ENCODE measurements at regions not wholly inside any gene's neighbourhood (a gene's known extent, or its start where the extent isn't known, plus 50 kb on each side); places are given as distances from the start of the nearest gene placed in this dataset.

DNA sequence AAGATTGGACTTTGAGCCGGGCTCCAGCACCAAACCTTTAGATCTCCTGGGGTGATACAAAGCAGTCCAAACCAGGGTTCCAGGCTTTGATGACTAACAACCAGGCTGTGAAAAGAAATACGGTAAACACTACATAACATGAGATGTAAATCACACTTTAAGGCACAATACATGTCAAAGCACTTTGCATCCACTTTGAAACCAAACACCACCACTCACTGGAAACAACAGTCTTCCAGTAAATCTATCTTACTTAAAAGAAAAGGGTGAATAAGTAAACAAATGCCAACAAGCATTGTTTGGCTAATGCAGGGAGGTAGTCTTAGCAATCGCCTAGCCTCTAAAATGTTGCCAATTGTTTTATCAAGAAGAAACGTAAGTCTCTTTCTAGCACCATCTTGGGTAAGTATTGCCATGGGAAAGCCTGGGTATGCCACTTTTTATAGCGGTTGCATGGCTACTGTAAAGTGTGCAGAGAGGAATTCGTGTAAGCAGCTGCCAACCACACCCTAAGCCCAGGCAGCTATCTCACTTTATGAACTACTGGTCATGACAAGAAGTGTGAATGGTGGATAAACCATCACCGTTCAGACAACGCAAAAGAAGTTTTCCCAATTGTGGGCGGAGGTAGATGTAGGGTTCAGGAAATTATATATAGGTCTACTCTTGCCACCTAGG is 267.4 kb upstream of the PSMD7 start:
- no peaks in the 10 kb centered on the region for H3K36me3 ChIP-seq (ENCODE audit: insufficient read depth, low read length)
- no peak overlapping the region for H3K4me3 ChIP-seq (ENCODE audit: low read depth in 1 of 2, low read length in 2 of 2)
- no peak overlapping the region for H3K9ac ChIP-seq (ENCODE audit: low read length)

DNA sequence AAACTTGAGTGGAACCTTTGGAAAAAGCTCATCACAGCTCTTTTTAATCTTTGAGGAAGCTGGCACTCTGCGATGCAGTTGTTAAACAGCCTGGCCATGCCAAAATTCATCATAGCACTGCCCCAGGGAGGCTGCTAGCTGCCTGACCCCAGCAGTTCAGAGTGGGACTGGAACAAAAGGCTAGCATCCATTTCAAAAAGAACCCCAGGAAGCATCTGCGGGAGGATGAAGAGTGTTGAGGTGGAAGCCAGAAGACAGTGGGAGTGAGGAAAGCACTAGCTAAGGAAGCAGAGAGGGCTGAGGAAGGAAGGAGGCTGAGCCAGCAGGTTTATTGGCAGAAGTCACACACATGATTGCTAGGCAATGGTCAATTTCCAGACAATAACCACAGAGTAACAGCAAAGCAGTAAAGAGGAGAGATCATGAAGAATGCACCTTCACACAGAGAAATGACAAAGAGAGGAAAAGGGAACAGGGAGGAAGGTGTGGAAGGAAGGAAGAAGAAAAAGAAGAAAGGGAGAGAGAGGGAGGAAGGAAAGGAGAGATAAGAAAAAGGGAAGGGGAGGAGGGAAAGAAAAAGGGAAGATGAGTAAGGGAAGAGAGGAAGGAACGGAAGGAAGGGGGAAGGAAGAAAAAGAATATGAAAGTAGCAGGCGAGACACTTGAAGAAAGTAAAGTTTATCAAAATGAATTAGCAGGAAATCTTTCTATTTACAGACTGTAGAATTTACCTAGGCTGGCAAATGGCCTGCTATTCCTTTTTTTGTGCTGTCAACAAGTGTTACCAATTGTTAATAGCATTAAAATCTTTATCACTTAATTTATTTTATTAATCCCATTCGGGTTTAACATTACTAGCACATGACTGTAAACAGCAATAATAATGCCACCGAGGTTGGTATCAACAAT is 270.0 kb upstream of the PSMD7 start:
- H3K9ac ChIP-seq (ENCODE audit: low read length), result no peak overlapping the region
- H3K36me3 ChIP-seq (ENCODE audit: insufficient read depth, low read length), result no peaks in the 10 kb centered on the region
- H3K27ac ChIP-seq (ENCODE audit: low read depth, low read length), result no peak overlapping the region
- H3K4me1 ChIP-seq (ENCODE audit: insufficient read depth, low read length), result no peaks in the 10 kb centered on the region
- no peak overlapping the region for H3K4me3 ChIP-seq (ENCODE audit: low read depth in 1 of 2, low read length in 2 of 2)
- H3K9me3 ChIP-seq (ENCODE audit: low read length), result no peaks in the 10 kb centered on the region
- no peaks in the 10 kb centered on the region for H3K27me3 ChIP-seq (ENCODE audit: control insufficient read depth in 1 of 2, insufficient read depth in 2 of 2, low read length in 2 of 2)

More for the DNA sequence above, 267.4 kb upstream of the PSMD7 start:
- Histone ChIP-seq H3K4me1 (ENCODE audit: insufficient read depth, low read length) (no peaks in the 10 kb centered on the region), H3K27ac (ENCODE audit: low read depth, low read length) (no peak overlapping the region), H3K9me3 (ENCODE audit: low read length) (no peaks in the 10 kb centered on the region), H3K27me3 (ENCODE audit: control insufficient read depth in 1 of 2, insufficient read depth in 2 of 2, low read length in 2 of 2) (no peaks in the 10 kb centered on the region)

DNA sequence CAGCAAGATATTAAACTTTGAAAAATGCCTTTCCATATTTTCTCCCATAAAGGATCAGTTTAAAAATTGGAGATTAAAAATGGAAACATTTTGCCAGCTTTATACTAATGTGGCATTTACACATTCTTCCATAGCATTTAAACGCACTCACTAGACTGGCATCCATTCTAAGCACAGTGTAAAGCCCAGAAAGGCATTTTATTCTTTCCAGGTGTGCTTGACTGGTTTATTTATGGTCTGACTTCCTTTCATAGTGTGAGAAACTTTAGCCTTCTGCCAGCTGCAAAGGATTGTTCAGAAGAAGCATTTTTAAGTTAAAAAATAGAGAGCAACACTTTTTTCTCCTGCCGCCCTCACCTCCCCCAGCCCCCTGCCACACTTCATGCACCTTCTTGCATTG is 271.7 kb upstream of the PSMD7 start:
- Histone ChIP-seq H3K4me1 (ENCODE audit: insufficient read depth, low read length) (no peaks in the 10 kb centered on the region), H3K36me3 (ENCODE audit: insufficient read depth, low read length) (no peaks in the 10 kb centered on the region), H3K9ac (ENCODE audit: low read length) (no peak overlapping the region), H3K27ac (ENCODE audit: low read depth, low read length) (no peak overlapping the region), H3K9me3 (ENCODE audit: low read length) (no peaks in the 10 kb centered on the region), H3K27me3 (ENCODE audit: control insufficient read depth in 1 of 2, insufficient read depth in 2 of 2, low read length in 2 of 2) (no peaks in the 10 kb centered on the region), H3K4me3 (ENCODE audit: low read depth in 1 of 2, low read length in 2 of 2) (no peak overlapping the region)

DNA sequence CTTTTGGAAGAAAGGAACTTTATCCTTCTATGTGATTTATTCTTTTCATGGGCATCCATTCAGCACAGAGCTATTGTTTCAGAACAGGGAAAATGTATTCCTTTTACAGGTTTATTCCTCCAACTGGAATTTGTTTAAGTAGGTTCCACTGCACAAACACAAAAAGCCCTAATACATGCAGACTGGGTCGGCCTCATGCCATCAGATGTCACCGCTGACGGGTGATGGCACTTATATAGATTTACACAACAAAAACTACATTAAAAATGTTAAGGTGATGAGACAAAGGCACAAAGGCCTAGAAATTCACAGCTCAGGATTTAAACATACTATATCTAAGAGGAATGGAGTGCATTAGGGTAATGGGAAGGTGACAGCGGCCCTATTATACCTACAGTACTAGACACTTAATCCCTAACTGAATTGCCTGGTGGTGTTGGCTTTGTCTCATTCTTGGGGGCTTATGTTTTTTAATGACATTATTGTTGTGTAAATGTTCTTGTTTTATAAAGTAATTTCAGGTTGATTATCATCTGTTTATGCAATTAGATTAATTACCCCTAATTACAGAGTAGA is 276.4 kb upstream of the PSMD7 start:
- no peaks in the 10 kb centered on the region for H3K9me3 ChIP-seq (ENCODE audit: low read length)
- no peaks in the 10 kb centered on the region for H3K4me1 ChIP-seq (ENCODE audit: insufficient read depth, low read length)
- H3K27ac ChIP-seq (ENCODE audit: low read depth, low read length), result no peak overlapping the region
- H3K9ac ChIP-seq (ENCODE audit: low read length), result no peak overlapping the region
- no peaks in the 10 kb centered on the region for H3K27me3 ChIP-seq (ENCODE audit: control insufficient read depth in 1 of 2, insufficient read depth in 2 of 2, low read length in 2 of 2)
- no peak overlapping the region for H3K4me3 ChIP-seq (ENCODE audit: low read depth in 1 of 2, low read length in 2 of 2)
- no peaks in the 10 kb centered on the region for H3K36me3 ChIP-seq (ENCODE audit: insufficient read depth, low read length)

DNA sequence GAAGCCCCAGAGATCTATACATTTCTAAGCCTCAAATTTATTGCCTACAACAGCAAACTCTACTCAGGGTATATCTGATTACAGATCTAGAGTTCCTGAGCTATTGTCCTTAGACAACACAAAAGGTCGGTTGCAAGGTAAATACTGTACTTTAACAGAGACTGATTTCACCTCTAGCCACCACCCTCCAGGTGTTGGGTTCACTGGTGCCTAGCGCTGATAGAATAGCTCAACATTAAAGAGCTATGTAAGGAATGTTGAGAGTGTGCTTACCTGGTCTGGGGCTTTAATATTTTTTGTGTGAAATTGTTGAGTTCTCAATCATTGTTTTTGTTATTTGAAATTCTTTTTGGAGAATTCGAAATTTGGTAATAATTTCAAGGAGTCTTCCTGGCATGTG is 277.0 kb upstream of the PSMD7 start:
- no peaks in the 10 kb centered on the region for H3K9me3 ChIP-seq (ENCODE audit: low read length)
- no peak overlapping the region for H3K4me3 ChIP-seq (ENCODE audit: low read depth in 1 of 2, low read length in 2 of 2)
- H3K36me3 ChIP-seq (ENCODE audit: insufficient read depth, low read length), result no peaks in the 10 kb centered on the region
- no peaks in the 10 kb centered on the region for H3K27me3 ChIP-seq (ENCODE audit: control insufficient read depth in 1 of 2, insufficient read depth in 2 of 2, low read length in 2 of 2)
- H3K9ac ChIP-seq (ENCODE audit: low read length), result no peak overlapping the region
- no peak overlapping the region for H3K27ac ChIP-seq (ENCODE audit: low read depth, low read length)
- no peaks in the 10 kb centered on the region for H3K4me1 ChIP-seq (ENCODE audit: insufficient read depth, low read length)

DNA sequence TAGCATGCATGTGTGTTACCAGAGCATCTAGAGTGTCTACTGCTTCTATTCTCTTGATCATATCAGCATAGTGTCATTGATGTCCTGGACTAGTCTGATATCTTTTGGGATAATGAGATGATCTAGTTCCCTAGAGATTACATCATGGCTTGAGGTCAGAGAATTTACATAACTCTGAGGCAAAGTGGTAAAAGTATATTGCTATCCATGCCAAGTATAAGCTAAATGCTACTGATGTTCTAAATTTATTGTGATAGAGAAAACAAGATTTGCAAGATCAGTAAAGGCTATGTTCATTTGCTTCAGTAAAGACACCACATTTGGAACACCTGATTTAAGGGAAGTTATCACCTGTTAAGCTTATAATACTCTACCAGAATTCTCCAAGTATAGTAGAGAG is 280.7 kb upstream of the PSMD7 start:
- Histone ChIP-seq H3K27me3 (ENCODE audit: control insufficient read depth in 1 of 2, insufficient read depth in 2 of 2, low read length in 2 of 2) (no peaks in the 10 kb centered on the region), H3K36me3 (ENCODE audit: insufficient read depth, low read length) (no peaks in the 10 kb centered on the region), H3K27ac (ENCODE audit: low read depth, low read length) (no peak overlapping the region), H3K9me3 (ENCODE audit: low read length) (no peaks in the 10 kb centered on the region), H3K9ac (ENCODE audit: low read length) (no peak overlapping the region), H3K4me3 (ENCODE audit: low read depth in 1 of 2, low read length in 2 of 2) (no peak overlapping the region), H3K4me1 (ENCODE audit: insufficient read depth, low read length) (no peaks in the 10 kb centered on the region)

DNA sequence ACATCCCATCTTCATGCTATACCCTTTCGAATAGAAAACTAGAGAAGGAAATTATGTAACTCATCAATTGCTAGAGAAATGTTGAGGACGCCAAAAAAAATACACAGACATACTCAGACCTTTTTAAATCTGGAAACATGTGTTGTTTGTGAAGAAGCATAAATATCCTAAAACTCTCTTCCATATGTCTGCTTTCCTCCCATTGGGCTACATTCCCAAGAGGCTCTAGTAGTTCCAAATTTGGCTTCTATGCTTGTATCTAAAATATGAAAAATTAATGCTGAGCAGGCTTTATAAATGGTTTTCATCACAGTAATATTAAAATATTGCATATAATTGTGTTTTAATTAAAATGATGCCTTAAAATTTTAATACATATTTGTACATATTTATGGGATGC is 297.9 kb upstream of the PSMD7 start:
- Histone ChIP-seq H3K9me3 (ENCODE audit: low read length) (no peaks in the 10 kb centered on the region), H3K27ac (ENCODE audit: low read depth, low read length) (no peak overlapping the region), H3K27me3 (ENCODE audit: control insufficient read depth in 1 of 2, insufficient read depth in 2 of 2, low read length in 2 of 2) (no peaks in the 10 kb centered on the region), H3K4me1 (ENCODE audit: insufficient read depth, low read length) (no peaks in the 10 kb centered on the region), H3K4me3 (ENCODE audit: low read depth in 1 of 2, low read length in 2 of 2) (no peak overlapping the region), H3K9ac (ENCODE audit: low read length) (no peak overlapping the region), H3K36me3 (ENCODE audit: insufficient read depth, low read length) (no peaks in the 10 kb centered on the region)

DNA sequence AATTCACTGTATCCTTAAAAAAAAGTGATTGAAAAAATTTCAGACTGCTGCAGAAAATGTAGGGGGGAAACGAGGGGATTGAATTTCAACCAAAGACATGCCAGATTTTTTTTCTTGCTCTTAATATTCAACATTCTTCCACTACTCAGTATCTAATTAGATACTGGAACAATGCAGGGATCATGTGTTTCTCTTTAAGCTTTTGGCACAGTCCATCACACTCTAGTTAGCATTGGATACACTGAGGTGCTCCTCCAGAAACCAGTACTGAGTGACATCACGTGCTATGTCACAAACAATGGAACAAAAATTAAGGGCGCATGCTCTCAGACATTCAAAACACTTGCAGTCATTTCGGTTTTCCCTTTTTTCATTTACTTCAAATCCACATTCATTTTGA is 298.6 kb upstream of the PSMD7 start:
- H3K27me3 ChIP-seq (ENCODE audit: control insufficient read depth in 1 of 2, insufficient read depth in 2 of 2, low read length in 2 of 2), result no peaks in the 10 kb centered on the region
- no peak overlapping the region for H3K9ac ChIP-seq (ENCODE audit: low read length)
- no peaks in the 10 kb centered on the region for H3K36me3 ChIP-seq (ENCODE audit: insufficient read depth, low read length)
- no peak overlapping the region for H3K27ac ChIP-seq (ENCODE audit: low read depth, low read length)
- H3K4me1 ChIP-seq (ENCODE audit: insufficient read depth, low read length), result no peaks in the 10 kb centered on the region
- H3K9me3 ChIP-seq (ENCODE audit: low read length), result no peaks in the 10 kb centered on the region
- H3K4me3 ChIP-seq (ENCODE audit: low read depth in 1 of 2, low read length in 2 of 2), result no peak overlapping the region

DNA sequence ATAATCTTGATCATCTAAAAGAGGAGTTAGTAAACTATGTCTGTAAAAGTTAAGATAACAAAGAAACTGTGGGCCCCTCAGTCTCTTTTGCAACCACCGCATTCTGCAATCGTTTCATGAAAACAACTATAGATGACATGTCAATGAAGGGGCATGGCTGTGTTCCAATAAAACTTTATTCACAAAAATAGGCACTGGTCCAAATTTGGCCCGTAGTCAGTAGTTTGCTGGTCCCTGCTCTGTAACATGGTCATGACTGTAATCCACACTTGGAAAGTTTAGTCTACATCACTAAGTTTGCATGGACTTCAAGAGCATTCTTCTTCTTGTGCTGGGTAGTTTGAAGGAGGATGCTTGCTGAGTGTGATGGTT is 299.3 kb upstream of the PSMD7 start:
- Histone ChIP-seq H3K9ac (ENCODE audit: low read length) (no peak overlapping the region), H3K4me1 (ENCODE audit: insufficient read depth, low read length) (no peaks in the 10 kb centered on the region), H3K4me3 (ENCODE audit: low read depth in 1 of 2, low read length in 2 of 2) (no peak overlapping the region), H3K36me3 (ENCODE audit: insufficient read depth, low read length) (no peaks in the 10 kb centered on the region), H3K27me3 (ENCODE audit: control insufficient read depth in 1 of 2, insufficient read depth in 2 of 2, low read length in 2 of 2) (no peaks in the 10 kb centered on the region), H3K9me3 (ENCODE audit: low read length) (no peaks in the 10 kb centered on the region), H3K27ac (ENCODE audit: low read depth, low read length) (no peak overlapping the region)

DNA sequence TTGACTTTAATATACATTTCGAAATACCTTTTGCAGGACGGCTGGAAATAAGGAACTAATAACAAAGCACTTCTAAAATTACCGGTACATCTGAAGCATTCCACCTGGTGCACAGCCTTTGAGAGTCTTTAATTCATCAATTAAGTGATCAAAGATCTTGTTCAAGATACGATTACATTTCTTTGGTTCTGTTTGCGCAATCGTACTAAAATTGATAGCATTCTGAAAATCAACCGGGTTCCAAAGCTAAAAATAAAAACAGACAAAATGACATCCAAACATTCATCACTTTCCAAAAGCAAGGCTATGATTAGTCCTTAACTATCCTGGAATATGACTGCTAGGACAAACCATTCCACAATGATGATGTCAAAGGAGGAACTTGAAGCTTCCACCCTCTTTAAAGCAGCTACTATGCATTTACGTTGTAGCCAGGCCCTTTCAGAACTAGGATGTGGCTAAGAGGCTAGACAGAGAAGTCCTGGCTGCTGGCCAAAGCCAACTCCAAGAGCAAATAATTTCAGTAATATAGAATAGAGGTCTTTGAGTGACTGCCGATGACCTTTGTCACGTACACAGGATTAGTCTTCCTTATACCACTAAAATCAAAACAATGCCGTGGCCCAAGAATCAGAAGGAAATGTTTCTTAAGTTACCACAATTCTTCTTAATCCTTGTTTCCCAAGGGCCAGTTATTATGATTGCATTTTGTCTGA is 299.8 kb upstream of the PSMD7 start:
- H3K27me3 ChIP-seq (ENCODE audit: control insufficient read depth in 1 of 2, insufficient read depth in 2 of 2, low read length in 2 of 2), result no peaks in the 10 kb centered on the region
- no peak overlapping the region for H3K9ac ChIP-seq (ENCODE audit: low read length)
- H3K36me3 ChIP-seq (ENCODE audit: insufficient read depth, low read length), result no peaks in the 10 kb centered on the region
- H3K4me3 ChIP-seq (ENCODE audit: low read depth in 1 of 2, low read length in 2 of 2), result no peak overlapping the region
- H3K9me3 ChIP-seq (ENCODE audit: low read length), result no peaks in the 10 kb centered on the region
- H3K4me1 ChIP-seq (ENCODE audit: insufficient read depth, low read length), result no peaks in the 10 kb centered on the region
- no peak overlapping the region for H3K27ac ChIP-seq (ENCODE audit: low read depth, low read length)

DNA sequence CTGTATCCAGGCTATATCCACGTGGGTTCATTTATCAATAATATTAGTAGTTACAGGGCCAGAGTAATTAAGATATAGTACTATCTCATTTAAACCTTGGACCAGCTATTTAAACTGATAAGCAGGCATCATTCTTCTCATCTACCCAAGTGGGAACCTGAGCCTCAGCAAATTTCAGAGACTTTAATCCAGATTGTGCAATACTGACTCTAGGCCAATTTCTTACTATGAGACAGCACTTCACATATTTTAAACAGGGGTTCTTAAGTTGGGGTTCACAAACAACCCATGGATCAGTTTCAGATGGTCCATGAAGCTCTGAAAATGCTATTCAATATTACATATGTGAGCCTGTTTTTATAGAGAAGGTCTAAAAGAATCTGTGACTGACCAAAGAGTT is 302.7 kb upstream of the PSMD7 start:
- H3K9ac ChIP-seq (ENCODE audit: low read length), result no peak overlapping the region
- H3K27me3 ChIP-seq (ENCODE audit: control insufficient read depth in 1 of 2, insufficient read depth in 2 of 2, low read length in 2 of 2), result no peaks in the 10 kb centered on the region
- no peaks in the 10 kb centered on the region for H3K4me1 ChIP-seq (ENCODE audit: insufficient read depth, low read length)
- H3K9me3 ChIP-seq (ENCODE audit: low read length), result no peaks in the 10 kb centered on the region
- no peak overlapping the region for H3K27ac ChIP-seq (ENCODE audit: low read depth, low read length)
- no peak overlapping the region for H3K4me3 ChIP-seq (ENCODE audit: low read depth in 1 of 2, low read length in 2 of 2)
- H3K36me3 ChIP-seq (ENCODE audit: insufficient read depth, low read length), result no peaks in the 10 kb centered on the region

Measured in muscle layer of colon (tissue), 2 donors.